Loucy (cell line): ENCODE measurements at regions not wholly inside any gene's neighbourhood (a gene's known extent, or its start where the extent isn't known, plus 50 kb on each side); places are given as distances from the start of the nearest gene placed in this dataset.

Experiments used
- EZH2phosphoT487 ChIP-seq: fragments of 200-600 bp; IDR thresholded peaks from 2 replicates; pipeline ENCODE4 v1.6.1; 2018; ENCODE audit warnings: antibody characterized with exemption, mild to moderate bottlenecking, moderate library complexity, borderline replicate concordance
- TF ChIP-seq, protein P1 (sequence below): fragments of 200-600 bp; sonication (generic); conservative IDR thresholded peaks from 2 replicates; pipeline ENCODE4 v1.5.1; 2014; ENCODE audit warnings: mild to moderate bottlenecking, antibody characterized with exemption, low read length

DNA sequence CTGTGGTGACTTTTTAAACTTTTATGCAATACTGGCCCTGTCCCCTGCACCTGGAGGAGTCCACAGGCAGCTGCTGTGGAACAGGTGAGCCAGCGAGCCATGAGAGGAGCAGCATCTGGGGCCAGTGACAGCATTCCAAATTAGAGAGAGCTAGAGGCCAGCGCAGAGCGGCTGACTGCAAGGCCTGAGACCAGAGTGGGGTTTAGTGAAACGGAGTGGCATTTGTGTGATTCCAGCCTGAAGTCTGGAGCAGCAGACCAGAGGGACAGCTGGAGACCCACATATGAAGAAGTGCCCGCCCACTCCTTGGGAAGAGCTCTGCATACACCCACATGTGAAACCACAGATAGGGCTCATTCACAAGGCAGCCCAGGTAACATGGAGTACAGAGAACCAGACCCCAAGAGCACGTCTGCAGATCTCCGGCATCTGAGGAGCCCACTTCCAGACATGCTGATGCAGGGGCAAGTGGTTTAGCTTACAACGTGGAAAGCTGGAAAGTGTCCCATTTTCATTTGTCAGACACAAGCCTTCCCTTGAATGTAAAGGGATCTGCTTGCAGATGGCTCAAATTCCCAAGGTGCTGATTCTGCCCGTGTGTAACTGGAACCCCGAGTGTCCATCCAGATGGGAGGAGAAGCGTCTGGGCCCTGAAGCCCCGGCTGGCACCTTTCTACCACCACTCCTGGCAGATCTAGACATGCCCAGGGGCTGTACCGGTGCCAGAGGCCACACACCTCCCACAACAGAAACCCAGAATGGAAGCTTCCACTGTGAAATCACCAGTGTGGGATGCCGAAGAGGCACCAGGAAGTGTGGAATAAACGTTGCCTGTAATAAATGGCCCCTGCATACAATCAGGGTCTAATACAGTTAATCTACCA lies 256.0 kb upstream of the TCERG1L start:
- TF ChIP-seq, protein P1, sequence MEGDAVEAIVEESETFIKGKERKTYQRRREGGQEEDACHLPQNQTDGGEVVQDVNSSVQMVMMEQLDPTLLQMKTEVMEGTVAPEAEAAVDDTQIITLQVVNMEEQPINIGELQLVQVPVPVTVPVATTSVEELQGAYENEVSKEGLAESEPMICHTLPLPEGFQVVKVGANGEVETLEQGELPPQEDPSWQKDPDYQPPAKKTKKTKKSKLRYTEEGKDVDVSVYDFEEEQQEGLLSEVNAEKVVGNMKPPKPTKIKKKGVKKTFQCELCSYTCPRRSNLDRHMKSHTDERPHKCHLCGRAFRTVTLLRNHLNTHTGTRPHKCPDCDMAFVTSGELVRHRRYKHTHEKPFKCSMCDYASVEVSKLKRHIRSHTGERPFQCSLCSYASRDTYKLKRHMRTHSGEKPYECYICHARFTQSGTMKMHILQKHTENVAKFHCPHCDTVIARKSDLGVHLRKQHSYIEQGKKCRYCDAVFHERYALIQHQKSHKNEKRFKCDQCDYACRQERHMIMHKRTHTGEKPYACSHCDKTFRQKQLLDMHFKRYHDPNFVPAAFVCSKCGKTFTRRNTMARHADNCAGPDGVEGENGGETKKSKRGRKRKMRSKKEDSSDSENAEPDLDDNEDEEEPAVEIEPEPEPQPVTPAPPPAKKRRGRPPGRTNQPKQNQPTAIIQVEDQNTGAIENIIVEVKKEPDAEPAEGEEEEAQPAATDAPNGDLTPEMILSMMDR, result no peak
- TF ChIP-seq EZH2phosphoT487, result no peak
